GM21515 (cell line): ENCODE measurements at regions not wholly inside any gene's neighbourhood (a gene's known extent, or its start where the extent isn't known, plus 50 kb on each side); places are given as distances from the start of the nearest gene placed in this dataset.
"Not testable (repeated sequence)": the region's sequence is repeated elsewhere in the genome, so short reads cannot be mapped to it uniquely, and the experiment has no call there.

ENCODE experiments used
- ATAC-seq: cut with Tn5 transposase; IDR thresholded peaks from one replicate; pipeline ENCODE4 v1.9.1; 2021; ENCODE audit not compliant: unreplicated experiment

GRCh38 chr5:60489856-60490255, 210.1 kb downstream of the DEPDC1B start:
- no peak for ATAC-seq

- ATAC-seq, result no peak
Measured at GRCh38 chr5:60489377-60489776, 210.6 kb downstream of the DEPDC1B start.

GRCh38 chr5:60488466-60489130, 211.4 kb downstream of the DEPDC1B start:
- no peak for ATAC-seq

- no peak for ATAC-seq
Measured at GRCh38 chr5:60487885-60488442, 212.0 kb downstream of the DEPDC1B start.

GRCh38 chr5:60487476-60487875, 212.5 kb downstream of the DEPDC1B start:
- ATAC-seq, result no peak

- no peak for ATAC-seq
Measured at GRCh38 chr5:60485361-60485760, 214.6 kb downstream of the DEPDC1B start.

- no peak for ATAC-seq
Measured at GRCh38 chr5:60483050-60483449, 216.9 kb downstream of the DEPDC1B start.

- no peak for ATAC-seq
Measured at GRCh38 chr5:60482301-60482700, 217.7 kb downstream of the DEPDC1B start.

- ATAC-seq, result no peak
Measured at GRCh38 chr5:60479542-60479941, 220.4 kb downstream of the DEPDC1B start.

GRCh38 chr5:60477849-60478248, 222.1 kb downstream of the DEPDC1B start:
- ATAC-seq, result no peak

- no peak for ATAC-seq
Measured at GRCh38 chr5:60473654-60474053, 226.3 kb downstream of the DEPDC1B start.

GRCh38 chr5:60473027-60473426, 226.9 kb downstream of the DEPDC1B start:
- not testable (repeated sequence) for ATAC-seq

GRCh38 chr5:60470881-60471280, 229.1 kb downstream of the DEPDC1B start:
- no peak for ATAC-seq

GRCh38 chr5:60469286-60469685, 230.7 kb downstream of the DEPDC1B start:
- ATAC-seq, result no peak

GRCh38 chr5:60463179-60463868, 236.6 kb downstream of the DEPDC1B start:
- no peak for ATAC-seq

- ATAC-seq, result no peak
Measured at GRCh38 chr5:60458666-60459065, 241.3 kb downstream of the DEPDC1B start.

- no peak for ATAC-seq
Measured at GRCh38 chr5:60457233-60457632, 242.7 kb downstream of the DEPDC1B start.

GRCh38 chr5:60455589-60455988, 244.4 kb downstream of the DEPDC1B start:
- ATAC-seq, result no peak

GRCh38 chr5:60454277-60454676, 245.7 kb downstream of the DEPDC1B start:
- ATAC-seq, result not testable (repeated sequence)

GRCh38 chr5:60453186-60453976, 246.6 kb downstream of the DEPDC1B start:
- ATAC-seq, result no peak

GRCh38 chr5:60448600-60448999, 251.4 kb downstream of the DEPDC1B start:
- ATAC-seq, result no peak
